ENCODE measurements at regions not wholly inside any gene's neighbourhood (a gene's known extent, or its start where the extent isn't known, plus 50 kb on each side); places are given as distances from the start of the nearest gene placed in this dataset.
A peak's percentile ranks its signal among the peaks of the same experiment; 100 is the strongest.

- H3K79me2 ChIP-seq (ENCODE audit: insufficient read depth, low read length) = no peaks in the 10 kb centered on the region
- ATAC-seq = peak; percentile 84
- ChIA-PET RAD21 (ENCODE audit: low non-redundant PET in 1 of 2, low total read pairs in 2 of 2, uncharacterized antibody in 2 of 2, unreplicated experiment in 2 of 2) (interaction anchor here in 1 of 2 experiments (0.6 kb wide), 1 partner anchor 50 kb away, joined by 3 read pairs; no protein-coding TSS in a partner anchor), CTCF (no interaction called here), POLR2A (no interaction called here)
- intact Hi-C loops (cut with micrococcal nuclease) = no loop called here
- no peaks in the 10 kb centered on the region for H3K27me3 ChIP-seq (ENCODE audit: insufficient read depth, low read length)
- peak overlapping the region; percentile 51 for H3K4me2 ChIP-seq (ENCODE audit: low read length)
- no TSS peak for BruUV-seq (replicated peaks)
- H3K9me3 ChIP-seq (ENCODE audit: control insufficient read depth in 1 of 2, insufficient read depth in 1 of 2, low read depth in 1 of 2, low read length in 2 of 2) = no peaks in the 10 kb centered on the region
- no peaks in the 10 kb centered on the region for H3K9me2 ChIP-seq (ENCODE audit: insufficient read depth)
- no peak overlapping the region for H3K9ac ChIP-seq (ENCODE audit: low read length)
- peaks cover 6 to 27% of the 10 kb centered on the region in 2 experiments; a peak in 3 of 4 replicates for H3K4me1 ChIP-seq (ENCODE audit: control insufficient read depth in 1 of 2, insufficient read depth in 2 of 2, low read length in 2 of 2)
- TF ChIP-seq CEBPB (IDR thresholded peaks at IDR 0.05; ENCODE audit: low read depth) = no peak
- no peak for TF ChIP-seq ZNF274 (IDR thresholded peaks at IDR 0.05; ENCODE audit: low read depth, low read length)
- no peak for TF ChIP-seq CTCF (IDR thresholded peaks at IDR 0.05 in 2 of 3, conservative IDR thresholded peaks at IDR 0.05 in 1 of 3; ENCODE audit: borderline replicate concordance in 1 of 3, insufficient read depth in 1 of 3, low read depth in 2 of 3, low read length in 2 of 3)
- TF ChIP-seq POLR2A (IDR thresholded peaks at IDR 0.05; ENCODE audit: borderline replicate concordance, extremely low read depth, insufficient read depth, insufficient read length) = no peak
- no peak for TF ChIP-seq ELF1 (IDR thresholded peaks at IDR 0.05; ENCODE audit: borderline replicate concordance, low read depth)
- no peak for TF ChIP-seq ZFX (IDR thresholded peaks at IDR 0.05)
- TF ChIP-seq TCF7L2 (IDR thresholded peaks at IDR 0.05; ENCODE audit: borderline replicate concordance, extremely low read depth, insufficient read depth, insufficient read length) = no peak
- no peak for TF ChIP-seq EGR1 (IDR thresholded peaks at IDR 0.05; ENCODE audit: low read depth)
- TF ChIP-seq SRF (IDR thresholded peaks at IDR 0.05; ENCODE audit: low read depth) = no peak
- no peak for TF ChIP-seq POLR2AphosphoS5 (IDR thresholded peaks at IDR 0.05; ENCODE audit: low read depth, low read length)
- H3K36me3 ChIP-seq (ENCODE audit: control insufficient read depth in 1 of 2, insufficient read depth in 2 of 2, low read length in 2 of 2) = no peaks in the 10 kb centered on the region
- H3K27ac ChIP-seq (ENCODE audit: low read depth, low read length) = no peak overlapping the region
- no peak overlapping the region for H2AFZ ChIP-seq (ENCODE audit: low read depth, low read length, poor library complexity, severe bottlenecking)
- no peak overlapping the region for H3K4me3 ChIP-seq (replicated peaks in 1 of 2; ENCODE audit: low read depth in 1 of 2, low read length in 2 of 2)
- H4K20me1 ChIP-seq (ENCODE audit: insufficient read depth) = no peaks in the 10 kb centered on the region
- DNase-seq (ENCODE audit: low read depth, low spot score) = peak; percentile 21
Observed at GRCh38 chr5:74241751-74242140, 398.8 kb downstream of the ENC1 start.
